OCI-LY3 (cell line): ENCODE measurements at regions not wholly inside any gene's neighbourhood (a gene's known extent, or its start where the extent isn't known, plus 50 kb on each side); places are given as distances from the start of the nearest gene placed in this dataset.

Source experiments
- EZH2phosphoT487 ChIP-seq: fragments of 200-600 bp; shearing (Covaris generic); IDR thresholded peaks from 2 replicates; pipeline ENCODE4 v1.6.1; 2018; ENCODE audit warnings: antibody characterized with exemption, mixed run types, low read depth
- TF ChIP-seq, protein P1 (sequence below): fragments of 200-600, 300-600 bp; sonication (generic); IDR thresholded peaks from 2 replicates; pipeline ENCODE4 v1.5.1; 2014; ENCODE audit warnings: antibody characterized with exemption, low read length, low read depth

DNA sequence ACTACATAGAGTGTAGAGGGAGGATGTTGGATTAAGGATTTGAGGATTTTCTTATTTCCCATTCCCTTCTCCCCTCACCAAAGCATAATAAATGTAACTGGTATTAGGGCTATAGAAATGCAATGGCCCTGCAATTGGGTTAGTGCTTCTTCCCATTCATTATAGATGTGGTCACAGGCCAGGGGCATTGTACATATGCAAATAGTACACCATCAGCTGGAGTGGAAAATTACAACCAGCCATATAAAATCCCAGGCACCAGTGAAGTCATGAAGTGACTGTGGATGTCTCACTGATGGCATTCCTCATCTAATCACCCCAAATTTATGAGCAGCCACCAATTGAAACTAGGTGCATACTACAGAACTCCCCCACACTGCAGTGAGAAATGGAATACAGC lies 105.9 kb downstream of the PLK2 start:
- TF ChIP-seq, protein P1, sequence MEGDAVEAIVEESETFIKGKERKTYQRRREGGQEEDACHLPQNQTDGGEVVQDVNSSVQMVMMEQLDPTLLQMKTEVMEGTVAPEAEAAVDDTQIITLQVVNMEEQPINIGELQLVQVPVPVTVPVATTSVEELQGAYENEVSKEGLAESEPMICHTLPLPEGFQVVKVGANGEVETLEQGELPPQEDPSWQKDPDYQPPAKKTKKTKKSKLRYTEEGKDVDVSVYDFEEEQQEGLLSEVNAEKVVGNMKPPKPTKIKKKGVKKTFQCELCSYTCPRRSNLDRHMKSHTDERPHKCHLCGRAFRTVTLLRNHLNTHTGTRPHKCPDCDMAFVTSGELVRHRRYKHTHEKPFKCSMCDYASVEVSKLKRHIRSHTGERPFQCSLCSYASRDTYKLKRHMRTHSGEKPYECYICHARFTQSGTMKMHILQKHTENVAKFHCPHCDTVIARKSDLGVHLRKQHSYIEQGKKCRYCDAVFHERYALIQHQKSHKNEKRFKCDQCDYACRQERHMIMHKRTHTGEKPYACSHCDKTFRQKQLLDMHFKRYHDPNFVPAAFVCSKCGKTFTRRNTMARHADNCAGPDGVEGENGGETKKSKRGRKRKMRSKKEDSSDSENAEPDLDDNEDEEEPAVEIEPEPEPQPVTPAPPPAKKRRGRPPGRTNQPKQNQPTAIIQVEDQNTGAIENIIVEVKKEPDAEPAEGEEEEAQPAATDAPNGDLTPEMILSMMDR: no peak
- TF ChIP-seq EZH2phosphoT487: no peak
